ENCODE measurements at regions not wholly inside any gene's neighbourhood (a gene's known extent, or its start where the extent isn't known, plus 50 kb on each side); places are given as distances from the start of the nearest gene placed in this dataset.
"Not testable (repeated sequence)": the region's sequence is repeated elsewhere in the genome, so short reads cannot be mapped to it uniquely, and the experiment has no call there.

DNA sequence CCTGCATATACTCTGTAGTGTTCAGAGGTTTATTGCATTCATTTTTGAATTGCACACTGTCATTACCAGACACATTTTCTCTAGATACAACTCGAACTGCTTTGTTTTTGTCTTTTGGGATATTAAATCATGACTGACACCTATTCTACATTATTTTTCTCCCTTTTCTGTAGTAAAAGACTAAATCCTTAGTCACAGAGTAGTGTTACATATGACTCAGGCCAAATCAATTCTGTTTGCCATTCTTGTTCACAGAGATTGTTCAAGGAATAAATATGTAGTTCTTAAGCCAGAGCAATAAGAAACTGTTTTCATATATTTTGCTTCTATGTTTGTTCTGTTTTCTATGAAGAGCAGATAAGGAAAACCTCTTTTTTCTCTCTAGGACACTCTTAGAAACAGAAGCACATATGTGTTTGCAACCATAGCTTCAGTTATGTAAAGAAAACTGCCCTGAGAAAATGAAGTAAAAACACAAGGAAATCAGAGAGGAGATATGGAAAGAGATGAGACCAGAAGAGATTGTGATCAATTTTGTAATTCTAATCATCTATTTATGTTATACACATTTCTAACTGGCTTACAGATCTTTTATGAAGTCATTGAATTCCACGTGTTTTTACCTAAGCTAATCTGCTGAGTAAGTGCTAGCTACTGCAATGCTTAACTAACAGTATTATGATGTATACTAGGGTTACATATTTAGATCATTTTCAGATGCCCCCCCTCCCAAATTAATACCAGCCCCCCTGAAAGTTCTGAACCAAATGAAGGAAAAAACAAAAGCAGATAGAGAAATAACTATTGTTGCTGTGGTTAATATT is 1995.6 kb upstream of the CDH6 start:
- intact Hi-C loops (cut with micrococcal nuclease), result no loop called here

GRCh38 chr5:29193972-29194371 is 1999.5 kb upstream of the CDH6 start:
- intact Hi-C loops (cut with micrococcal nuclease), result no loop called here

DNA sequence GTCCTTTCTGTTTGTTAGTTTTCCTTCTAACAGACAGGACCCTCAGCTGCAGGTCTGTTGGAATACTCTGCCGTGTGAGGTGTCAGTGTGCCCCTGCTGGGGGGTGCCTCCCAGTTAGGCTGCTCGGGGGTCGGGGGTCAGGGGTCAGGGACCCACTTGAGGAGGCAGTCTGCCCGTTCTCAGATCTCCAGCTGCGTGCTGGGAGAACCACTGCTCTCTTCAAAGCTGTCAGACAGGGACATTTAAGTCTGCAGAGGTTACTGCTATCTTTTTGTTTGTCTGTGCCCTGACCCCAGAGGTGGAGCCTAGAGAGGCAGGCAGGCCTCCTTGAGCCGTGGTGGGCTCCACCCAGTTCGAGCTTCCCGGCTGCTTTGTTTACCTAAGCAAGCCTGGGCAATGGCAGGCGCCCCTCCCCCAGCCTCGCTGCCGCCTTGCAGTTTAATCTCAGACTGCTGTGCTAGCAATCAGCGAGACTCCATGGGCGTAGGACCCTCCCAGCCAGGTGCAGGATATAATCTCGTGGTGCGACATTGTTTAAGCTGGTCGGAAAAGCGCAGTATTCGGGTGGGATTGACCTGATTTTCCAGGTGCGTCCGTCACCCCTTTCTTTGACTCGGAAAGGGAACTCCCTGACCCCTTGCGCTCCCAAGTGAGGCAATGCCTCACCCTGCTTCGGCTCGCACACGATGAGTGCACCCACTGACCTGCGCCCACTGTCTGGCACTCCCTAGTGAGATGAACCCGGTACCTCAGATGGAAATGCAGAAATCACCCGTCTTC is 2002.0 kb upstream of the CDH6 start:
- intact Hi-C loops (cut with micrococcal nuclease), result not testable (repeated sequence)

DNA sequence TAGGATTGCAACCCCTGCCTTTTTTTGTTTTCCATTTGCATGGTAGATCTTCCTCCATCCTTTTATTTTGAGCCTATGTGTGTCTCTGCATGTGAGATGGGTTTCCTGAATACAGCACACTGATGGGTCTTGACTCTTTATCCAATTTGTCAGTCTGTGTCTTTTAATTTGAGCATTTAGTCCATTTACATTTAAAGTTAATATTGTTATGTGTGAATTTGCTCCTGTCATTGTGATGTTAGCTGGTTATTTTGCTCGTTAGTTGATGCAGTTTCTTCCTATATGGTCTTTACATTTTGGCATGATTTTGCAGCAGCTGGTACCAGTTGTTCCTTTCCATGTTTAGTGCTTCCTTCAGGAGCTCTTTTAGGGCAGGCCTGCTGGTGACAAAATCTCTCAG is 2003.1 kb upstream of the CDH6 start:
- intact Hi-C loops (cut with micrococcal nuclease), result not testable (repeated sequence)

- intact Hi-C loops (cut with micrococcal nuclease), result not testable (repeated sequence)
Observed at GRCh38 chr5:29186380-29186779, 2007.1 kb upstream of the CDH6 start.

DNA sequence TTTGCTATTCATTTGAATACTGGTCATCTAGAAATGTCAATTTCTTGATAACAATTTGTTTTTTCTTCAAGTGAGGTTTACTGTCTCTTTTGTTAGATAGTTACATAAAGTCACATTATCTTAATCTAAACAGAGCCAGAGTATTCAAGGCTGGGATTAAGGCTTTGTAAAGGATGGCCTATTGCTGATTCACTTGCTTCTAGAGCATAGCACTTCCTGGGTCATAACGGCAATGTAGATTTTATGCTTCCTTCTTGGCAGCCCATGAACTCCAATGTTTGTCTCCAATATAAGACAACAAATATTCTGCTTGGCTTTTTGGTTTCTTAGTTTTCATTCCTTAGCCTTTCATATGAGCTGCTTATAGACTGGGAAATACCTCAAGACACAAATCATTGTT is 2007.9 kb upstream of the CDH6 start:
- intact Hi-C loops (cut with micrococcal nuclease), result no loop called here

DNA sequence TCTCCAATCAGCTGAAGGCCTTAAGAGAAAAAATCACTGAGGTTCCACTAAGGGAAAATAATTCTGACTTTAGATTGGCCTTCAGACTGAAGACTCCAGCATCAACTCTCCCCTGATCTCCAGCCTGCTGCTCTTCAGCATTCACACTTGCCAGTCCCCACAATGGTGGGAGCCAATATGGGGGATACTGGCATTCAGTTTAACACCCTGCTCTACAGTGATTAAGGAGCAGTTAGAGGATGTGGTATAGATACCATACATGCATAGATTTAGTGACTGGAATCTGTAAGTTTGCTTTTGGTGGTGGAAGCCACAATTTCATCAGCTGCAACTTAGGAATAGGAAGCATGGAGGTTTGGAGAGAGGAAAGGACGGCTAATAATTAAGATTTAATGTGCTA is 2017.7 kb upstream of the CDH6 start:
- intact Hi-C loops (cut with micrococcal nuclease), result no loop called here

DNA sequence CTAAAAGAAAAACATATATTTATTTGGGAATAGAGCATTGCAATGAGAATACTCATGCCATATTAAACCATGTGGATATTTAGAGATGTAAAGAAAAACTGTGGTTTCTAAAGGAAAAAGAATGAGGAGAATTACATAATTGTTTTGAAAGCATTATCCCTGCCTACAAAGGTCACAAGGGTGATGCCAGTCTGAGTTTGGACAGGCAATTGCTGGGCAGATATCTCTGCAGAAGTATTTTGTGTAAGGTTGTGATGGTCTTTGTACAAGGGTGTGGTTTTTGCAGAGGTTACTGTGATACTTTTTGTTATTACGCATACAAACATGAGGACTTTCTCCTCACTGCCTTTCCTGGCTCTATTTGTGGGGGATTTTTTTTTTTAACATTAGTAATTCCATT is 2022.9 kb upstream of the CDH6 start:
- intact Hi-C loops (cut with micrococcal nuclease), result no loop called here

GRCh38 chr5:29169886-29170285 is 2023.6 kb upstream of the CDH6 start:
- intact Hi-C loops (cut with micrococcal nuclease), result no loop called here

- intact Hi-C loops (cut with micrococcal nuclease), result no loop called here
Observed at GRCh38 chr5:29162297-29162696, 2031.2 kb upstream of the CDH6 start.

DNA sequence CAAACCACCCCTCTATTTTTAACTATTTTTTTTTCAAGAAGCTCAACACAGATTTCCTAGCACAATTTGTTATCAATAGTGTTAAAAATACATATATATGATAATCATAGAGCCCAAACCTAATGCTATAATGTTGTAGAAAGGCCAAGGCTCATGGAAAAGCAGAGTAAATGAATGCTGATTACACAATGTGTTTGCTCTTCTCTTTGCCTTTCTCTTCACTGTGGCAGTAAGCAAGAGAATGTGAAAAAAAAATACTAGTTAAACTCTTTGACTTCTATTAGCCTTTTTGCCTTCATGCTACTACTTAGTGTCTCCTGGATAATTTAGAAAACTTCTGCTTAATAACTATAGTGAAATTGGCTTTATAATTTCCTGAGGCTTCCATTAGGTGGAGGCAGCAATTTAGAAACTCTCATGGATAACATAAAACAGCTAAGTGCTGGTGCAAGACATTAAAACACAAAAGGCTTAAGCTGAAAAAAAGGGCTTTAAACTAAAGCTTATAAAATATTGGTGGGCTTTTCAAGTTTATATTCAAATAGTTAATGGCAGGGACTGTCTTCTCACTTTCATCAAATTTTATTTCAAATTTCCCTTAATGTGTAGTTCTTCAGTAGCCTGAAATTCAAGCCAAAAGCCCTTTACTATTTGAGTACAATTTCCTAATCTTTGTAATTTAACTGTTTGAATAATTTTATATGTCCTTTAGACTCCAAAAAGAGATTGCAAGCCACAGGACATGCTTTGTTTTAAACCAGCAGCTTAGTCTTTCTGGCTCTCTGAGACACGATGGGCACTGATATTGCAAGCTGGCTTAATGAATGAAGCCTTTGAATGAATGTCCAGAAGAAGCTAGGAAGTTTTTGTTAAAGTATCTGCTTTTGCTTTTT is 2031.8 kb upstream of the CDH6 start:
- intact Hi-C loops (cut with micrococcal nuclease), result no loop called here

GRCh38 chr5:29157975-29158374 is 2035.5 kb upstream of the CDH6 start:
- intact Hi-C loops (cut with micrococcal nuclease), result no loop called here

DNA sequence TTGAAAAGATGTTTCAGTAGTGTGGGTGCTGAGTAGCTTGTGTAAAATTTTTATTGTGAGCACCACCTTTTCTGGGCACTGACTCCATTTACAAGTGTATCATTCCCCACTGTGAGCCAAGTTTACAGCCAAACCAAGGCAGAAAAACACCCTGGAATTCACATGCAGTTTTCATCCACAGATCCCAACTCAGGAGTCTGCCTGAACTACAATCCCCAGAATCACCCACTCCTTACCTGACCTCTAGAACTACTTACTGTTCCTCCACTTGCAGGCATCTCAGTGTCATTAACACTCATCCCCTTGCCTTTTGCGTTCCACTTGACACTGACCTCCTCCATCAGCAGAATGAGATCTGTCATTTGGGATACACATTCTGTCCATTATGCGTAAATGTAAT is 2042.6 kb upstream of the CDH6 start:
- intact Hi-C loops (cut with micrococcal nuclease), result loop anchor here (2.0 kb wide), 1 partner anchor 14 kb away; no protein-coding TSS in a partner anchor

DNA sequence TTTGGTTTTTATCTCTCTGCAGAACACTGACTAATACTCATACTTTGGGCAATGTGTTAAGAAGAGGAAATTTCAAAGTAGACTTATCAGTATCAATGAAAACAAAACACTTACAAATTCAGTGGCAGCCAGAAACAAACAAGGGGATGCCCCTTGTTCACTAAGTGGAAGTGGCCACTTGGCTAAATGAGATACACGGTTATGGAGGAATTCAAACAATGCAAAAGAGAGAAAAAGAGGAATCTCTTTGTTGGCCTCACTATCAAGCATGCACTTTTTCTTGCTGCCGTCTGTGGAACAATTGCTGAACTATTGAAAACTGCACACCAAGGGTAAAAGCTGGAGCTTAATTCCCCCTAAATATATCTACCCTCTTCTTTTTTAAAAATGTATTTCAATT is 2044.9 kb upstream of the CDH6 start:
- intact Hi-C loops (cut with micrococcal nuclease), result no loop called here

DNA sequence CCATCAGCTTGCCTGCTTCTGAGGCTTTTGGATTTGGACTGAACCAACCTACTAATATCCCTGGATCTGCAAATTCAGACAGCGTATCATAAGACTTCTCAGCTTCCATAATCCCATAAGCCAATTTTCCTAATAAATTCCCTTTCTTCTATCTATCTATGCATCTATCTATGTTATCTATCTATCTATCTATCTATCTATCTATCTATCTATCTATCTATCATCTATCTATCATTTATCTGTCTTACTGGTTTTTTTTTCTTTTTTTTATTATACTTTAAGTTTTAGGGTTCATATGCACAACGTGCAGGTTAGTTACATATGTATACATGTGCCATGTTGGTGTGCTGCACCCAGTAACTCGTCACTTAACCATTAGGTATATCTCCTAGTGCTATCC is 2045.4 kb upstream of the CDH6 start:
- intact Hi-C loops (cut with micrococcal nuclease), result no loop called here

DNA sequence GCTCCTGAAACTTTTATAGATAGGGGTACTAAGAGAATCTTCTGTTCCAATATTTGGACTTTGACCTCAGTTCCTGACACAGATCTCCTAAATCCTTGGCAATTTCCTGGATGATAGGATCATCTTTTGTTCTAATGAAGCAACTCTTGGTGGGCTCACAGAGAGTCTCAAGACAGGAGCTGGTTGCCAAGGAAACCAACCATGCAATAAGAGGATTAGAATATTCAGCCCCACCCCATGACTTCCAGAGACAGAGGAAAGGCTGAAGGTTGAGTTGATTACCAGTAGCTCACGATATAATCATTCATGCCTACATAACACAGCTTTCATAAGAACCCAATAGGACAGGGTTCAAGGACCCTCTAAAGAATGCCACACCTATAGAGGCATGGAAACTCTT is 2050.2 kb upstream of the CDH6 start:
- intact Hi-C loops (cut with micrococcal nuclease), result no loop called here

GRCh38 chr5:29134418-29134817 is 2059.1 kb upstream of the CDH6 start:
- intact Hi-C loops (cut with micrococcal nuclease), result no loop called here

DNA sequence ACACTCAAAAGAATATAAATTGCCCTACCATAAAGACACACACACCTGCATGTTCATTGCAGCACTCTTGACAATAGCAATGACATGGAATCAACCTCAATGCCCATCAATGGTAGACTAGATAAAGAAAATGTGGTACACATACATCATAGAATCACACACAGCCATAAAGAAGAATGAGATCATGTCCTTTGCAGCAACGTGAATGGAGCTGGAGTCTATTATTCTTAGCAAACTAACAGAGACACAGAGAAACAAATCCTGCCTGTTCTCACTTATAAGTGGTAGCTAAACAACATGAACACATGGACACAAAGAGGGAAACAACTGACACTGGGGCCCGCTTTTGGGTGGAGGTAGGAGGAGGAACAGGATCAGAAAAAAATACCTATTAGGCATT is 2062.2 kb upstream of the CDH6 start:
- intact Hi-C loops (cut with micrococcal nuclease), result no loop called here

- intact Hi-C loops (cut with micrococcal nuclease), result no loop called here
Observed at GRCh38 chr5:29130786-29131185, 2062.7 kb upstream of the CDH6 start.

DNA sequence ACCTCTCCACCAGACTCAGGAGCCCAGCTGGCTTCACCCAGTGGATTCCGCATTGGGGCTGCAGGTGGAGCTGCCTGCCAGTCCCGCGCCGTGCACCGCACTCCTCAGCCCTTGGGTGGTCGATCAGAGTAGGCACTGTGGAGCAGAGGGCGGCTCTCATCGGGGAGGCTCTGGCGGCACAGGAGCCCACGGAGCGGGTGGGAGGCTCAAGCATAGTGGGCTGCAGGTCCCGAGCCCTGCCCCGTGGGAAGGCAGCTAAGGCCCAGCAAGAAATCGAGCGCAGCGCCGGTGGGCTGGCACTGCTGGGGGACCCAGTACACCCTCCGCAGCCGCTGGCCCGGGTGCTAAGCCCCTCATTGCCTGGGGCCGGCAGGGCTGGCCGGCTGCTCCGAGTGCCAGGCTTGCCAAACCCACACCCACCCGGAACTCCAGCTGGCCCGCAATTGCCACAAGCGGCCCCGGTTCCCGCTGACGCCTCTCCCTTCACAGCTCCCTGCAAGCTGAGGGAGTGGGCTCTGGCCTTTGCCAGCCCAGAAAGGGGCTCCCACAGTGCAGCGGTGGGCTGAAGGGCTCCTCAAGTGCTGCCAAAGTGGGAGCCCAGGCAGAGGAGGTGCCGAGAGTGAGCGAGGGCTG is 2065.8 kb upstream of the CDH6 start:
- intact Hi-C loops (cut with micrococcal nuclease), result not testable (repeated sequence)

DNA sequence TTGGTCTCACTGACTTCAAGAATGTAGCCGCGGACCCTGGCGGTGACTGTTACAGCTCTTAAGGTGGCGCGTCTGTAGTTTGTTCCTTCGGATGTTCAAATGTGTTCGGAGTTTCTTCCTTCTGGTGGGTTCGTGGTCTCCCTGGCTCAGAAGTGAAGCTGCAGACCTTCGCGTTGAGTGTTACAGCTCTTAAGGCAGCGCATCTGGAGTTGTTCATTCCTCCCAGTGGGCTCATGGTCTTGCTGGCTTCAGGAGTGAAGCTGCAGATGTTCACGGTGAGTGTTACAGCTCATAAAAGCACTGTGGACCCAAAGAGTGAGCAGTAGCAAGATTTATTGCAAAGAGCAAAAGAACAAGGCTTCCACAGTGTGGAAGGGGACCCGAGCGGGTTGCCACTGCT is 2067.0 kb upstream of the CDH6 start:
- intact Hi-C loops (cut with micrococcal nuclease), result not testable (repeated sequence)

Measured in T-helper 1 cell treated with Interleukin-12 subunit alpha and Interleukin-12 subunit beta and Interleukin-4 antibody, amounts not matched to agents 30 ng/mL and 1 ng/mL, for 36 hours (primary cell).